Activated T-cell treated with anti-CD3 and anti-CD28 coated beads for 24 hours (primary cell): ENCODE measurements at regions not wholly inside any gene's neighbourhood (a gene's known extent, or its start where the extent isn't known, plus 50 kb on each side); places are given as distances from the start of the nearest gene placed in this dataset.

Experiments
- DNase-seq: peaks from one replicate; pipeline ENCODE4 v3.0.0-alpha.2; 2020; ENCODE audit warnings: low read depth

- no peak for DNase-seq
These were observed 122.7 kb downstream of the CBLL2 start for GRCh38 chrX:22395372-22395771.

GRCh38 chrX:22396408-22396807 lies 123.7 kb downstream of the CBLL2 start:
- no peak for DNase-seq

GRCh38 chrX:22397566-22397965 lies 124.9 kb downstream of the CBLL2 start:
- DNase-seq, result no peak

- DNase-seq, result no peak
These were observed 126.9 kb downstream of the CBLL2 start for GRCh38 chrX:22399437-22400192.

- DNase-seq, result no peak
These were observed 131.6 kb downstream of the CBLL2 start for GRCh38 chrX:22404297-22404696.

GRCh38 chrX:22406201-22406737 lies 133.6 kb downstream of the CBLL2 start:
- no peak for DNase-seq

DNA sequence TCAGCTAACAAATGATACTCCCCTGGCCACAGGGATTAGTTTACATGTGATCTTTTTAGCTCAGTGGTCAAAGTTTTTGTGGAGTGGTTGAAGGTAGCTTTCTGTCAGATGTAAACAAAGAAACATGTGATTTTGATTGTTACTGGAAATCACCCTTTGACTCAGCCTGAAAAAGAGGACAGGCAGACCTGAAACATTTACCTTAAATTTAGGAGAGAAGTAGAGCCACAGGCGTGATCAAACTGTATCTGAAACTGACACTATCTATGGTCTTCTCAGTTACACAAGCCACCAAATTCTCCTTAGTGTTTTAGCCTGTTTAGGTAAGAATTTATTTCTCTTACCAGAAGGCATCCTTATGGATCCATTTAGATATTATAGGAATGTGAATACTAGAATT lies 136.7 kb downstream of the CBLL2 start:
- no peak for DNase-seq

DNA sequence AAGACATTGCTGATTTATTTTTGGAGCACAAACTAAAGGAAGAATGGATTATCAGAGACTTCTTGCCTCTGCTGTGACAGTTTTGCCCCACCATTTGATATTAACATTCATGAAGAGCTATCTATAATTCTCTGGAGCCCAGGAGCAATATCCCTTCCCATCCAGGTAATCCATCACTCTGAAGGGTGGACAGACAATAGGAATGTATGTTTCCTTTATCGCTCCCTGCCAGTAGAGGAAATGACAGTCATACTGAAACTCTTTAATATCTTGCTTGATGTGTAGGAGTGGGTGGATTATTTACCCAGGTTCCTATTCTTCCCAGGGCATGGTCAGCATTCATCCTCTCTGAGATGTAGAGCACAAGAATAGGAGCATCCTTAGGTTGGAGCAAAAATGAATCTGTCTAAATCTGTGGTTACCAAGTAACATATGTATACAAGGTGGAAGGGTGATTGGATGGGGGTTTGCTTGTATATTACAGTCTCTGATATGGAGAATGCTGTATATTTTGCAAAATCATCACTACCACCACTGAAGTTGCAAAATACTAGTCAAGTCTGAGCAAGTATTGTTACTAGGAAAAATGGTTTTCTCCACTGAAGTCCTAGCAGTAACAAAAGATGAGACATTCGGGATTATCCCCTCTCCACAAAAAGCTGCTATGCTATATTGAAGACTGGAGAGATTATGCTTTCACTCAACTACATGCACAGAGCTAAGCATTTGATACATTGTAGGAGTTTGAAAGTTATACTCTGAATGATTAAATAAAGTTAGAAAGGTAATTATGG lies 151.6 kb downstream of the CBLL2 start:
- no peak for DNase-seq

GRCh38 chrX:22424919-22425318 lies 152.2 kb downstream of the CBLL2 start:
- no peak for DNase-seq

DNA sequence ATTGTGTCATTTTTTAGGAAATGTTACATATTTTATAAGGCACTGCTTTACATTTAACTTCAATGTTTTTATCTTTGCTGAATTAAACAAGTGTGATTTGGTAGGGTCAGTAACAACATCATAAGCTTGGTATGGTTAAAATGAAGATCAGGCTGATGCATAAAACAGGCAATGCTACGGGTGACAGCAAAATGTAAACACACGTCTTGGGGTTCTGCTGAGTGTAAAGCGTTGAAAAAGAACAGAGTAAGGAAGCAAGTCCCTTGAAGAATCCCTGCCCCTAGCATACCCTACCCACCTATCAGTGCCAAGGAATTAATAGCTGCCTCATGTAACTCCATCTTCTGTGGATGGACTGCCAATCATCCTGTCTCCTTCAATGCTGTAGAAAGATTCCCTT lies 157.0 kb downstream of the CBLL2 start:
- no peak for DNase-seq

DNA sequence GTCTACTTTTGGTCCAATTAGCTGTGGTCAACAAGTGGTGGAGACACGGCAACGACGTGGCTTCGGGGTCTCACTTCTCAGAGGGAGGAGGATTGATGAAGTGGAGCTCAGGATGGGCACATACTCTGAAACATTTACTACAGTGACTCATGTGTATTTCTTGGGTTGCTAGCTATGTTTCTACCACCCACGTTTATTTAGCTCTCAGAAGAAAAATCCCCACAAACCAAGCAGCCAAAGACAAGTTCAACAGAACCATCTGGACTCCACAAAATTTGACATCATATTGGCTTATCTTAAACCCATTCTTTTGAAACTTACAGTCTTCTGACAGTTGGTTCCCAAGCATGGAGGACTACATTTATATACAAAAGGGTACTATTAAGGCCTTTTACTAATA lies 158.0 kb downstream of the CBLL2 start:
- no peak for DNase-seq

DNA sequence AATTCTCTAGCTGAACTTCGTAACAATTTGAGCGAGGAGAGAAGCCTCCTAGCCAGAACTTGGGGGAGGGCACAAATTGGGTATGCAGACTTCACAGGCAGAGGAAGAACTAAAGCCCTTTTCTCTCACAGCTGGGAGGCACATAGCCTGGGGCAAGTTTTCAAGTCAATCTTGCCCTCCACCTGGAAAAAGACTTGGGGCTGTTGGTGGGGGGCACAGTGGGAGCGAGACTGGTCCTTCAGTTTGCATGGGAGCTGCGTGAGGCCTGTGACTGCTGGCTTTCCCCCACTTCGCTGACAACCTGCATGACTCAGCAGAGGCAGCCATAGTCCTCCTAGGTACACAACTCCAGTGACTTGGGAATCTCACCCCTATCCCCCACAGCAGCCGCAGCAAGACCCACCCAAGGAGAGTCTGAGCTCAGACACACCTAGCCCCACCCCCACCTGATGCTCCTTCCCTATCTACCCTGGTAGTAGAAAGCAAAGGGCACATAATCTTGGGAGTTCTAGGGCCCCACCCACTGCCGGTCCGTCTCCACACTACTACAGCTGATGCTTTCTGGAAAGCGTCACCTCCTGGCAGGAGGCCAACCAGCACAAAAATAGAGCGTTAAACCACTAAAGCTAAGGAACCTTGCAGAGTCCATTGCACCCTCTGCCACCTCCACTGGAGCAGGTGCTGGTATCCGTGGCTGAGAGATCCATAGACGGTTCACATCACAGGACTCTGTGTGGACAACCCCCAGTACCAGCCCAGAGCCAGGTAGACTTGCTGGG lies 160.8 kb downstream of the CBLL2 start:
- no peak for DNase-seq

GRCh38 chrX:22445880-22446279 lies 173.2 kb downstream of the CBLL2 start:
- DNase-seq, result no peak

DNA sequence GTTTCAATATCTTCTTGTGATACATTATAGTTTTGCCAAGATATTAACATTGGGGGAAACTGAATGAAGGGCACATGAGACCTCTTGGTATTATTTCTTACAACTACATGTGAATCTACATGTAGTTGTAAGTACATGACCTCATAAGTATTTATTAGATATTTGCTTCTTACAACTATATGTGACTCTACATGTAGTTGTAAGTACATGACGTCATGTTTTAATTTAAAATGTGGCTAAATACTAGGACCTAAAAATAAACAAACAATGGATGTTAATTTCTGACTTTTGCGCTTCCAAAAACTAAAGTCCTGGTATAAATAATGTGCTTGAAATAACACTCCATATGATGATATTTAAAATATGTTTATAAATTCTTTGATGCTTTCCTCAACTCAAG lies 190.2 kb downstream of the CBLL2 start:
- no peak for DNase-seq

- DNase-seq, result no peak
These were observed 194.9 kb downstream of the CBLL2 start for GRCh38 chrX:22467571-22467970.

DNA sequence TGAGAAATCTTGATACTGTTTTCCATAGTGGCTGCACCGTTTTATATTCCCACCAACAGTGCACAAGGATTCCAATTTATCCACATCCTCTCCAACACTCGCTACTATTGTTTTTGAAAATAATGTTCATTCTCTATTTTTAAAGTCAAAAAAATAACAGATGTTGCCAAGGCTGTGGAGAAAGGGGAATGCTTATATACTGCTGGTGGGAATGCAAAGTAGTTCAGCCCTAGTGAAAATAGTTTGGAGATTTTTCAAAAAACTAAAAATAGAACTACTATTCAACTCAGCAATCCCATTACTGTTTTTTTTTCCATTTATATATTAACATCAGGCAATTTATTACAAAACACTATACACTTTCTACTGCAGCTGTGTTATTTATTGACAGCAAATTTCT lies 208.7 kb downstream of the CBLL2 start:
- DNase-seq, result no peak

DNA sequence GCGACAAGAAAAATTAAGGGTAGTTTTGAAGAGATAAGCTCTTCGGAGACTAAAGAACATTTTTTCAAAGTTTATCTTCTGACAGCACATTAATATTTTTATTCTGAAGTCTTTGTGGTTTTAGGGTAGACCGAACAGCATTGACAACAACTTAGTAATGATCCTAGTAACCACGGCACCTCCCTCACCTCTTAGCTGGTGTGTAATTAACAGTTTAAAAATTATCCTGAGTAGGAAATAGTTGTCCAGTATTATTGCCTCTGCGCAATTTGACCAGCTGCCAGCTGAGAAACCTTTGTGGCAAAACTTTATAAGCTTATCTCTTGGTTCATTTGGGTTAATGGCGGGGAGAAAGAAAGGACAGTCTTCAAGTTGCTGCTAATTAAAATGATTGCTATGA lies 213.6 kb downstream of the CBLL2 start:
- no peak for DNase-seq

- no peak for DNase-seq
These were observed 244.2 kb downstream of the CBLL2 start for GRCh38 chrX:22516893-22517292.

DNA sequence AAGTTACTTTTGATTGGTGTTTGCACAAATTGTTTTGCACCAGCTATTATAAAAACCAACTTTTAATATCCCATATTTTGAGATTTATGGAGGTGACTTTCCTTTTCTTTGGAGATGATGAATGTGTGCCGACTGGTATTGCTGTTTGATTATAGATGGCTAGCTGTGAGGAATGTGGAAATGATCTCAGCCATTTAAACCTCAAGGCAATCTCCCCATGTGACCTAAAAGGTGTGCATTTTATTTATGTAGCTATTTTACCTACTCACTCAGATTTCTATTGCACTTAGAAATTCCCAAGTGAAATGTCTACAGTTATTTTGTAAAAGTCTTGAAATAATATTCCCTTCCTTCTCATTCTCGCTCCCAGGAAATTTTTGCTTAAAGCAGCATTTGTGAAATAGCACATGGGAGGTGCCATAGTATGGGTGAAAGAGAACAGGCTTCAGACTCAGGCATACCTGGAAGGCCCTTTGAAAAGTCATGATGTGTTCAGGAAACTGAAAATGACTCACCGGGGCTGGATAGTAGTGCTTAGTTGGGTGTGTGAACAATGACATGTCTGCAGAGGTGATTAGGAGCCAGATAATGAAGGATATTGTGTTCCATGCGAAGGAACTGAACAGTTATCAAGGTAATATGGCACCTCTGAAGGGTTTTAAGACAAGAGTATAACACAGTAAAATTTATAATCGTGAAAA lies 247.6 kb downstream of the CBLL2 start:
- DNase-seq, result no peak

DNA sequence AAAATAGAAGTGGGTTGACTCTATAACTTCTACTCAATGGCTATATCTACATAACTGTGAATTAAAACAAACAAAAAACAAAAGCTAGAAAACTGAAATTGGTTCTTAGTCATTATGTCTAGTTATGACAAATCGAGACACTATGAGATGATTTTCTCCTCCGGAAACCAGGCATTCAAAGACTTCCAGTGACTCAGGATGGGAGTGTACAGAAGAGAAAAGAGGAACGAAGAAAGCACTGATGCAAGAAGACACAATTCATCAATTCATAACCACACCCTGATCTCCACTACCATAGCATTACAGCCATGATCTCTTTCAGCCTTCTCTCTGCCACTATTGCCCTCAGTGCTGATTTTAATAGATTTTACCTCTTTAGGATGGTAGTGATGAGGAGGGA lies 253.6 kb downstream of the CBLL2 start:
- no peak for DNase-seq

GRCh38 chrX:22527302-22527701 lies 254.6 kb downstream of the CBLL2 start:
- no peak for DNase-seq

- DNase-seq, result no peak
These were observed 261.2 kb downstream of the CBLL2 start for GRCh38 chrX:22533898-22534297.
